ENCODE measurements at regions not wholly inside any gene's neighbourhood (a gene's known extent, or its start where the extent isn't known, plus 50 kb on each side); places are given as distances from the start of the nearest gene placed in this dataset.
A peak's percentile ranks its signal among the peaks of the same experiment; 100 is the strongest.

DNA sequence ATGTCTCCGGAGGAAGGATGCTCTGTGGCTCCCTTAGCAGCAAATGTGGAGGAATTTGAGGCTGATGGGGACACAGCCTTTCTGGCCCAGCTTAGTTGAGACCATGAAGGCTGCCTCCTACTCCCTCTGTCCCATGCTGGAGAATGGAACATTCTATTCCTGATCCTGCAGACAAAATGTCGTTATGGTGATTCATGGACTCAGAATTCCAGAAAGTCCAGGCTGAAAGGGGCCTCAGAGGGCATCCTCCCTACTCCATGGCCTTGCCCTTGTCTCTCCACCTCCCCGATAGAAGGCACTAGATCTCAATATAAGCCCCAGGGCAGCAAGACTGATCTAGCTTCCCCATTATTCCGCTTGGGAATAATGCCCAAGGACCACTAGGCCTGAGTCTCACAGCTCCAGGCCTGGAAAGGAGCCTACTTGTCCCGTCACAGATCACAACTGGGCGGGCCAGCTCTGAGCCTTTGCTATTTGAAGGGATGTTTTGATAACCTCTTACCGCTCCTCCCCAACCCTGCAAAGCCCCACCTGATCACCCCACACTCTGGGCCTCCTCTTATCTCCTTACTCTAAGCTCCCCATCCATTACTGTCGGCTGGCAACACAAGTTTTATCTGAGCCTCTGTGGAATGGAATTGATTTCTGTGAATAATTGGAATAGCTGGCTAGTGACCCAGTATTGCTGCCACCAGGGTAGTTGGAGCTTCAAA, 52.8 kb upstream of the TRABD2B start:
- H3K36me3 ChIP-seq = no peaks in the 10 kb centered on the region
- peak overlapping the region in 1 of 4 donors; percentile 7 for H3K27ac ChIP-seq
- peaks cover 0 to 7% (median 4%) of the 10 kb centered on the region in 3 donors for H3K4me1 ChIP-seq
- no peak overlapping the region for H3K4me3 ChIP-seq
- no peaks in the 10 kb centered on the region for H3K27me3 ChIP-seq
- peak in 3 of 6 donors; percentile 53 to 54 (median 54) for DNase-seq
- no peaks in the 10 kb centered on the region for H3K9me3 ChIP-seq
- FAIRE-seq = no peak
- intact Hi-C loops (cut with DNase I) = no loop called here
- ATAC-seq = peak; percentile 34 to 83 (median 74)
- 59% methylated on average over 8 of the region's 8 CpGs for WGBS, 2 donors
- TF ChIP-seq, protein P1, sequence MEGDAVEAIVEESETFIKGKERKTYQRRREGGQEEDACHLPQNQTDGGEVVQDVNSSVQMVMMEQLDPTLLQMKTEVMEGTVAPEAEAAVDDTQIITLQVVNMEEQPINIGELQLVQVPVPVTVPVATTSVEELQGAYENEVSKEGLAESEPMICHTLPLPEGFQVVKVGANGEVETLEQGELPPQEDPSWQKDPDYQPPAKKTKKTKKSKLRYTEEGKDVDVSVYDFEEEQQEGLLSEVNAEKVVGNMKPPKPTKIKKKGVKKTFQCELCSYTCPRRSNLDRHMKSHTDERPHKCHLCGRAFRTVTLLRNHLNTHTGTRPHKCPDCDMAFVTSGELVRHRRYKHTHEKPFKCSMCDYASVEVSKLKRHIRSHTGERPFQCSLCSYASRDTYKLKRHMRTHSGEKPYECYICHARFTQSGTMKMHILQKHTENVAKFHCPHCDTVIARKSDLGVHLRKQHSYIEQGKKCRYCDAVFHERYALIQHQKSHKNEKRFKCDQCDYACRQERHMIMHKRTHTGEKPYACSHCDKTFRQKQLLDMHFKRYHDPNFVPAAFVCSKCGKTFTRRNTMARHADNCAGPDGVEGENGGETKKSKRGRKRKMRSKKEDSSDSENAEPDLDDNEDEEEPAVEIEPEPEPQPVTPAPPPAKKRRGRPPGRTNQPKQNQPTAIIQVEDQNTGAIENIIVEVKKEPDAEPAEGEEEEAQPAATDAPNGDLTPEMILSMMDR (IDR thresholded peaks at IDR 0.05) = no peak

DNA sequence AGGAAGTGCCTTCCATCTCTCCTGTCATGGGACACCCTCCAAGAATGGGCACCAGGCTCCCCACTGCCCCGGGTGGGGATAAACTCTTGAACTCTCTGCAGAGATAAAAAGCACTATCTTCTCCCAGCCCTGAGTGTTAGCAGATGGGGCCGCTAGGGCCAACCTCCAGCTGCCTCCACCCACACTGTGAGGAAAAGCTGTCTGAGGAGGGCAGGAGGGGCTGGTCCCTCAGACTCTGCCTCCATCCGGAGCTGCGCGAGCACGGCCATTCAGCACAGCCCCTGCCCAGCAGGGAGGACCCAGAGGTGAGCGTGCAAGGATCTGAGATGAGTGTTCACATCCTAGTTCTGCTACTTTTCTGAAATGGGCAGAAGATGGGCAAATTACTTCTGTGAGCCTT, 51.8 kb upstream of the TRABD2B start:
- FAIRE-seq (no peak), ATAC-seq (no peak), DNase-seq (no peak)
- H3K36me3 ChIP-seq = no peaks in the 10 kb centered on the region
- H3K27me3 ChIP-seq = no peaks in the 10 kb centered on the region
- TF ChIP-seq, protein P1 (IDR thresholded peaks at IDR 0.05) = no peak
- no peak overlapping the region for H3K4me3 ChIP-seq
- no peak overlapping the region for H3K27ac ChIP-seq
- intact Hi-C loops (cut with DNase I) = no loop called here
- no peaks in the 10 kb centered on the region for H3K9me3 ChIP-seq
- whole genome bisulfite sequencing, 2 donors = 63 to 80% methylated on average over 7 of the region's 7 CpGs
- H3K4me1 ChIP-seq = peaks cover 0 to 7% (median 4%) of the 10 kb centered on the region in 3 donors

DNA sequence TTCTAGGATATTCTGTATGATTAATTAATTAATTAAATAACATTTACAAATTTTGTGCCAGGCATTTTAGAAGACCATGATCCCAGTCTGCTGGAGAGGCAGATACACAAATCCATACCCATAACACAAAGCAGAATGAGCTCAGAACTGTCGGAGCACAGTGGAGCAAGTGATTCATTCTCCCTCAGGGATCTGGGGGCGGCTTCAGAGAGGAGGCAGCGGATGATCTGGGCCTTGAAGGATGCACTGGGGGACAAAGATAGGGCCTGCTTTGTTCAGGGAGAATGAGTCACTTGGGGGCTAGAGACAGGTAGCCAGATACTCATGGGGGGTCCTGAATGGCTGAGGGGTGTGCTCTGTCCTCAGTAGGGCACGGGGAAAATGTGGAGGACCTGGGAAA, 50.9 kb upstream of the TRABD2B start:
- Histone ChIP-seq H3K36me3 (no peaks in the 10 kb centered on the region), H3K4me1 (peaks cover 0 to 7% (median 1%) of the 10 kb centered on the region in 3 donors), H3K4me3 (no peak overlapping the region), H3K27me3 (no peaks in the 10 kb centered on the region), H3K27ac (no peak overlapping the region), H3K9me3 (no peaks in the 10 kb centered on the region)
- FAIRE-seq = no peak
- intact Hi-C loops (cut with DNase I) = no loop called here
- peak in 1 of 6 donors; percentile 34 for DNase-seq
- peak in 1 of 4 donors; percentile 33 for ATAC-seq
- TF ChIP-seq, protein P1 (IDR thresholded peaks at IDR 0.05) = no peak
- 82 to 83% methylated on average over 4 of the region's 4 CpGs for WGBS, 2 donors

DNA sequence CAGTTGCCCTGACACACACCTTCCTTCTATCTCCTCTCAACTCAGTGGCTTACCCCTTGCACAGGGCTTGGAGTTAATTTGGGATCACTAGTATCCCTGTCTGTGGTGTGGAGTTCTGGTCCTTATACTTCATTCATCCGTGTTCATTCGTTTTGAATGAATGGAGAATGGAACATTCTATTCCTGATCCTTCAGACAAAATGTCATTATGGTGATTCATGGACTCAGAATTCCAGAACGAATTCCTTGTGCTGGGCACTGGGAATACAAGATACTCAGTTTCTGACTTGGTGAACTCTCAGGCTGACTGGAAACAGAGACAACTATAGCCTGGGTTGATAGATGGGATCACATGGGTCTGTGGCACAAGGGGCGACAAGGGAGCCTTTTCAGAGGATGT, 49.9 kb upstream of the TRABD2B start:
- no peak for ATAC-seq
- intact Hi-C loops (cut with DNase I) = no loop called here
- no peak overlapping the region for H3K4me3 ChIP-seq
- H3K9me3 ChIP-seq = no peaks in the 10 kb centered on the region
- 49 to 58% methylated on average over 4 of the region's 4 CpGs for WGBS, 2 donors
- H3K27me3 ChIP-seq = no peaks in the 10 kb centered on the region
- H3K27ac ChIP-seq = no peak overlapping the region
- H3K4me1 ChIP-seq = peaks cover 0 to 7% (median 0%) of the 10 kb centered on the region in 3 donors
- no peak for DNase-seq
- TF ChIP-seq, protein P1 (IDR thresholded peaks at IDR 0.05) = no peak
- H3K36me3 ChIP-seq = no peaks in the 10 kb centered on the region
- FAIRE-seq = no peak

Data from pancreas (tissue), 10 donors.